K562 (cell line): ENCODE measurements at regions not wholly inside any gene's neighbourhood (a gene's known extent, or its start where the extent isn't known, plus 50 kb on each side); places are given as distances from the start of the nearest gene placed in this dataset.

Experiments used
- ATAC-seq: fragments of 200-7000 bp; cut with Tn5 transposase; 3 replicates; pipeline ENCODE4 v1.9.1; 2020; ENCODE audit warnings: moderate library complexity
- BruUV-seq: library from RNA; stranded (reverse); fragments of 400-500 nt; replicated peaks from 2 replicates; lab custom pipeline; 2021; lab: Mats Ljungman, UMichigan
- CTCF ChIA-PET: fragments of 300-600 bp; formaldehyde crosslinking; extraction: SDS; loops from one replicate; lab custom pipeline; 2021; ENCODE audit warnings: low intra/inter-chr PET ratio; lab: Yijun Ruan, JAX
- POLR2A ChIA-PET: fragments of 300-600, 350-650 bp; sonication (Branson Sonifier 250); formaldehyde crosslinking; extraction: SDS; loops from one replicate; lab custom pipeline; 2021; ENCODE audit warnings: antibody characterized with exemption, inconsistent platforms; lab: Yijun Ruan, JAX
- DNase-seq, 4 experiments: peaks; one replicate each; pipeline versions ENCODE4 v3.0.0 to v3.0.0-alpha.2; 2011 to 2018; ENCODE audit warnings: low spot score in 3 of 4, mixed read lengths in 3 of 4; ENCODE audit errors: extremely low read depth in 1 of 4
- FAIRE-seq: peaks from 2 replicates; lab custom pipeline; 2011; peaks lifted over from hg19 to GRCh38; lab: Jason Lieb, UNC
- H2AFZ ChIP-seq: 2 replicates; pipeline ENCODE4 v1.6.0; 2011; ENCODE audit warnings: low read depth, low read length, control low read depth, inconsistent platforms
- H3K27ac ChIP-seq: fragments of 200-600 bp; 3 replicates; pipeline ENCODE4 v1.8.0; 2011; ENCODE audit warnings: low read depth, mild to moderate bottlenecking, control low read depth, inconsistent platforms, low read length, moderate library complexity, mixed read lengths; ENCODE audit errors: extremely low read depth
- H3K27me3 ChIP-seq, 2 experiments: fragments of 300-600 bp in 1 of 2; 2 replicates in 1 of 2; 3 replicates in 1 of 2; pipeline versions ENCODE4 v1.6.0 to v1.8.0; 2011; ENCODE audit warnings: inconsistent platforms in 2 of 2, low read length in 2 of 2, mild to moderate bottlenecking in 1 of 2, mixed read lengths in 1 of 2, moderate library complexity in 1 of 2; ENCODE audit not compliant: control insufficient read depth in 2 of 2, insufficient read depth in 2 of 2
- H3K36me3 ChIP-seq: fragments of 300-600 bp; 3 replicates; pipeline ENCODE4 v1.8.0; 2011; ENCODE audit warnings: mild to moderate bottlenecking, low read length, inconsistent platforms; ENCODE audit not compliant: control insufficient read depth, insufficient read depth
- H3K4me1 ChIP-seq, 2 experiments: fragments of 200-600 bp in 1 of 2; replicated peaks in 1 of 2; 2 replicates in 1 of 2; 3 replicates in 1 of 2; pipeline versions ENCODE4 v1.5.1 to v1.8.0; 2011; ENCODE audit warnings: inconsistent platforms in 2 of 2, low read length in 2 of 2, mild to moderate bottlenecking in 1 of 2, mixed read lengths in 1 of 2, moderate library complexity in 1 of 2; ENCODE audit not compliant: control insufficient read depth in 2 of 2, insufficient read depth in 2 of 2
- H3K4me2 ChIP-seq: 2 replicates; pipeline ENCODE4 v1.6.1; 2011; ENCODE audit warnings: low read length, control low read depth, inconsistent platforms, mixed read lengths; ENCODE audit not compliant: insufficient read depth
- H3K4me3 ChIP-seq: fragments of 200-600 bp; sonication (generic), shearing (Covaris generic); 2 replicates; pipeline ENCODE4 v1.5.1; 2016; ENCODE audit warnings: control low read depth, inconsistent platforms
- H3K79me2 ChIP-seq: fragments of 200-600 bp; 3 replicates; pipeline ENCODE4 v1.8.0; 2011; ENCODE audit warnings: low read length, inconsistent platforms; ENCODE audit not compliant: control insufficient read depth, insufficient read depth
- H3K9ac ChIP-seq, 2 experiments: 2 replicates each; pipeline versions ENCODE4 v1.6.0 to v1.6.1; 2011; ENCODE audit warnings: low read depth in 2 of 2, low read length in 2 of 2, control low read depth in 1 of 2, inconsistent platforms in 1 of 2, mild to moderate bottlenecking in 1 of 2, mixed read lengths in 1 of 2; ENCODE audit not compliant: insufficient read depth in 1 of 2
- H3K9me1 ChIP-seq: one replicate; pipeline ENCODE4 v1.6.0; 2011; ENCODE audit warnings: inconsistent platforms, mild to moderate bottlenecking, low read length, moderate library complexity; ENCODE audit not compliant: control insufficient read depth, insufficient read depth
- H3K9me3 ChIP-seq: replicated peaks from 2 replicates; pipeline ENCODE4 v1.5.1; 2011; ENCODE audit warnings: low read depth, low read length, inconsistent platforms; ENCODE audit not compliant: control insufficient read depth, insufficient read depth
- H4K20me1 ChIP-seq: replicated peaks from 2 replicates; pipeline ENCODE4 v1.6.1; 2011; ENCODE audit warnings: low read length, inconsistent platforms, mixed read lengths; ENCODE audit not compliant: control insufficient read depth, insufficient read depth
- C11orf30 ChIP-seq: fragments of 450-650 bp; IDR thresholded peaks from 2 replicates; pipeline ENCODE4 v1.6.1; 2016; ENCODE audit warnings: low read depth, mild to moderate bottlenecking
- ETS2 ChIP-seq: IDR thresholded peaks from 2 replicates; pipeline ENCODE4 v1.6.1; 2016; ENCODE audit warnings: borderline replicate concordance, missing genetic modification characterization, mild to moderate bottlenecking, moderate library complexity, missing compliant biosample characterization; ENCODE audit not compliant: poor library complexity, severe bottlenecking
- HSF4 ChIP-seq: fragments of 250-450 bp; sonication (Bioruptor Pico); IDR thresholded peaks from 2 replicates; pipeline ENCODE4 v2.1.2; 2022; ENCODE audit warnings: mild to moderate bottlenecking, moderate library complexity, borderline replicate concordance
- MAFG ChIP-seq: fragments of 450-650 bp; conservative IDR thresholded peaks from 2 replicates; pipeline ENCODE4 v1.6.1; 2016; ENCODE audit warnings: missing genetic modification characterization, missing compliant biosample characterization
- MAFK ChIP-seq: IDR thresholded peaks from 2 replicates; pipeline ENCODE4 v1.6.1; 2011; ENCODE audit warnings: low read length, improper control_type of control experiment
- NR2C2 ChIP-seq, 2 experiments: fragments of 200-800 bp in 1 of 2; sonication (Bioruptor generic) in 1 of 2; sonication (generic) in 1 of 2; formaldehyde crosslinking in 1 of 2; IDR thresholded peaks; 2 replicates each; pipeline versions ENCODE4 v1.6.1 to v1.8.0; 2016 to 2022; ENCODE audit warnings: mild to moderate bottlenecking in 1 of 2, missing compliant biosample characterization in 1 of 2, missing genetic modification characterization in 1 of 2, missing genetic modification reagents in 1 of 2
- NR2F6 ChIP-seq: fragments of 450-650 bp; formaldehyde crosslinking; IDR thresholded peaks from 2 replicates; pipeline ENCODE4 v1.4.0; 2020; ENCODE audit warnings: mild to moderate bottlenecking
- PTTG1 ChIP-seq: fragments of 450-650 bp; IDR thresholded peaks from 2 replicates; pipeline ENCODE4 v1.6.1; 2016; ENCODE audit warnings: low read depth, mild to moderate bottlenecking, missing genetic modification characterization, missing compliant biosample characterization
- SLC30A9 ChIP-seq: fragments of 250-450 bp; sonication (Bioruptor Pico); IDR thresholded peaks from 2 replicates; pipeline ENCODE4 v1.8.0; 2022; ENCODE audit warnings: mild to moderate bottlenecking, moderate library complexity
- TCF3 ChIP-seq: sonication (generic); formaldehyde crosslinking; IDR thresholded peaks from 2 replicates; pipeline ENCODE4 v1.4.0; 2020; ENCODE audit warnings: mild to moderate bottlenecking, missing genetic modification reagents
- ZNF316 ChIP-seq: fragments of 450-650 bp; IDR thresholded peaks from 2 replicates; pipeline ENCODE4 v1.6.1; 2016
- WGBS: fragments of 100-300 bp; shearing (Covaris generic); methylation state at CpG from one replicate; pipeline ENCODE4 v1.1.6; 2016; ENCODE audit warnings: low coverage, mixed read lengths; ENCODE audit not compliant: insufficient coverage; ENCODE audit errors: missing lambda C conversion rate; 5-methylcytosine and 5-hydroxymethylcytosine counted together
- in situ Hi-C: fragments of 300-500 bp; cut with MboI; formaldehyde crosslinking; loops from 4 replicates; pipeline ENCODE4 v1.15.0; 2018; ENCODE audit warnings: inconsistent platforms, mixed read lengths
- intact Hi-C: fragments of 100-400 bp; cut with micrococcal nuclease; formaldehyde crosslinking; loops from 2 replicates; pipeline ENCODE4 v1.14.2; 2022
- TF ChIP-seq, protein P1 (sequence below): fragments of 250-450 bp; sonication (Bioruptor Pico); IDR thresholded peaks from 2 replicates; pipeline ENCODE4 v1.4.0; 2020
- TF ChIP-seq, protein P2 (sequence below): fragments of 250-450 bp; sonication (Bioruptor Pico); IDR thresholded peaks from 2 replicates; pipeline ENCODE4 v1.5.0; 2021
- TF ChIP-seq, protein P3 (sequence below): fragments of 450-650 bp; formaldehyde crosslinking; IDR thresholded peaks from 2 replicates; pipeline ENCODE4 v1.4.0; 2022; ENCODE audit warnings: missing genetic modification characterization

DNA sequence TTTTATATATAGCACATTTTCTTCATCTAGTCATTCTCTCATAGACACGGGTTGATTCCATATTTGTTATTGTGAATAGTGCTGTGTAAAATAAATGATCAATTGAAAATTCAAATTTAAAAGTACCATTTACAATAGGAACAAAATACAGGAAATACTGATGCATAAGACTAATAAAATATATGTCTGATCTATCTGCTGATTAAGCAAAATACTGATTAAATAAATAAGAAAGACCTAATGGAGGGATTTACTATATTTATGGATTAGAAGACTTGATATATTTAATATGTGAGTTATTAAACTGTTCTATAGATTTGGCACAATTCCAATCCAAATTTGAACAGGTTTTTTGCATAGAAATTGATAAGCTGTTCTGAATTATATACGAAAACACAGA lies 1044.8 kb upstream of the ADGRL2 start:
- no peak for ATAC-seq
- CTCF ChIA-PET, result no interaction called here
- no peak overlapping the region for H2AFZ ChIP-seq
- H3K79me2 ChIP-seq, result no peaks in the 10 kb centered on the region
- no TSS peak for BruUV-seq
- H3K9me3 ChIP-seq, result no peaks in the 10 kb centered on the region
- intact Hi-C loops, result no loop called here
- H3K4me3 ChIP-seq, result no peak overlapping the region
- H3K27ac ChIP-seq, result no peak overlapping the region
- no peaks in the 10 kb centered on the region for H4K20me1 ChIP-seq
- H3K4me2 ChIP-seq, result no peak overlapping the region
- POLR2A ChIA-PET, result no interaction called here
- no peak for FAIRE-seq
- no peak for DNase-seq
- TF ChIP-seq SLC30A9, result no peak
- TF ChIP-seq, protein P1, sequence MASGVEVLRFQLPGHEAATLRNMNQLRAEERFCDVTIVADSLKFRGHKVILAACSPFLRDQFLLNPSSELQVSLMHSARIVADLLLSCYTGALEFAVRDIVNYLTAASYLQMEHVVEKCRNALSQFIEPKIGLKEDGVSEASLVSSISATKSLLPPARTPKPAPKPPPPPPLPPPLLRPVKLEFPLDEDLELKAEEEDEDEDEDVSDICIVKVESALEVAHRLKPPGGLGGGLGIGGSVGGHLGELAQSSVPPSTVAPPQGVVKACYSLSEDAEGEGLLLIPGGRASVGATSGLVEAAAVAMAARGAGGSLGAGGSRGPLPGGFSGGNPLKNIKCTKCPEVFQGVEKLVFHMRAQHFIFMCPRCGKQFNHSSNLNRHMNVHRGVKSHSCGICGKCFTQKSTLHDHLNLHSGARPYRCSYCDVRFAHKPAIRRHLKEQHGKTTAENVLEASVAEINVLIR (CRISPR knock-in tag), result no peak
- no peak for TF ChIP-seq HSF4 (CRISPR knock-in tag)
- TF ChIP-seq, protein P2, sequence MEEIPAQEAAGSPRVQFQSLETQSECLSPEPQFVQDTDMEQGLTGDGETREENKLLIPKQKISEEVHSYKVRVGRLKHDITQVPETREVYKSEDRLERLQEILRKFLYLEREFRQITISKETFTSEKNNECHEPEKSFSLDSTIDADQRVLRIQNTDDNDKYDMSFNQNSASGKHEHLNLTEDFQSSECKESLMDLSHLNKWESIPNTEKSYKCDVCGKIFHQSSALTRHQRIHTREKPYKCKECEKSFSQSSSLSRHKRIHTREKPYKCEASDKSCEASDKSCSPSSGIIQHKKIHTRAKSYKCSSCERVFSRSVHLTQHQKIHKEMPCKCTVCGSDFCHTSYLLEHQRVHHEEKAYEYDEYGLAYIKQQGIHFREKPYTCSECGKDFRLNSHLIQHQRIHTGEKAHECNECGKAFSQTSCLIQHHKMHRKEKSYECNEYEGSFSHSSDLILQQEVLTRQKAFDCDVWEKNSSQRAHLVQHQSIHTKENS, result no peak
- TF ChIP-seq ETS2 (tag), result no peak
- no peak for TF ChIP-seq NR2F6 (CRISPR knock-in tag)
- 0 out of 2 replicates have a peak, but pooled peaks have one; percentile 6 for TF ChIP-seq MAFG
- TF ChIP-seq PTTG1 (tag), result no peak
- TF ChIP-seq, protein P3, sequence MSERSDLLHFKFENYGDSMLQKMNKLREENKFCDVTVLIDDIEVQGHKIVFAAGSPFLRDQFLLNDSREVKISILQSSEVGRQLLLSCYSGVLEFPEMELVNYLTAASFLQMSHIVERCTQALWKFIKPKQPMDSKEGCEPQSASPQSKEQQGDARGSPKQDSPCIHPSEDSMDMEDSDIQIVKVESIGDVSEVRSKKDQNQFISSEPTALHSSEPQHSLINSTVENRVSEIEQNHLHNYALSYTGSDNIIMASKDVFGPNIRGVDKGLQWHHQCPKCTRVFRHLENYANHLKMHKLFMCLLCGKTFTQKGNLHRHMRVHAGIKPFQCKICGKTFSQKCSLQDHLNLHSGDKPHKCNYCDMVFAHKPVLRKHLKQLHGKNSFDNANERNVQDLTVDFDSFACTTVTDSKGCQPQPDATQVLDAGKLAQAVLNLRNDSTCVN (CRISPR knock-in tag), result no peak
- peak; percentile 30; the same call in 1 of the 2 replicates for TF ChIP-seq C11orf30
- no peak for TF ChIP-seq NR2C2 (CRISPR knock-in tag; IDR thresholded peaks at IDR 0.05)
- TF ChIP-seq NR2C2 (tag; IDR thresholded peaks at IDR 0.05), result no peak
- no peak for TF ChIP-seq TCF3 (CRISPR knock-in tag)
- TF ChIP-seq ZNF316, result peak; percentile 64
- peak; percentile 18; the same call in 1 of the 2 replicates for TF ChIP-seq MAFK
- no peak overlapping the region for H3K9ac ChIP-seq
- H3K27me3 ChIP-seq, result no peaks in the 10 kb centered on the region
- 0% methylated on average over 2 of the region's 2 CpGs for WGBS
- H3K9me1 ChIP-seq, result no peaks in the 10 kb centered on the region
- H3K4me1 ChIP-seq, result no peaks in the 10 kb centered on the region
- in situ Hi-C loops, result no loop called here
- no peaks in the 10 kb centered on the region for H3K36me3 ChIP-seq
